Activated T-cell treated with anti-CD3 and anti-CD28 coated beads for 24 hours (primary cell): ENCODE measurements at regions not wholly inside any gene's neighbourhood (a gene's known extent, or its start where the extent isn't known, plus 50 kb on each side); places are given as distances from the start of the nearest gene placed in this dataset.
"Not testable (repeated sequence)": the region's sequence is repeated elsewhere in the genome, so short reads cannot be mapped to it uniquely, and the experiment has no call there.

ENCODE experiments used
- DNase-seq: peaks from one replicate; pipeline ENCODE4 v3.0.0-alpha.2; 2020; ENCODE audit warnings: low read depth

DNA sequence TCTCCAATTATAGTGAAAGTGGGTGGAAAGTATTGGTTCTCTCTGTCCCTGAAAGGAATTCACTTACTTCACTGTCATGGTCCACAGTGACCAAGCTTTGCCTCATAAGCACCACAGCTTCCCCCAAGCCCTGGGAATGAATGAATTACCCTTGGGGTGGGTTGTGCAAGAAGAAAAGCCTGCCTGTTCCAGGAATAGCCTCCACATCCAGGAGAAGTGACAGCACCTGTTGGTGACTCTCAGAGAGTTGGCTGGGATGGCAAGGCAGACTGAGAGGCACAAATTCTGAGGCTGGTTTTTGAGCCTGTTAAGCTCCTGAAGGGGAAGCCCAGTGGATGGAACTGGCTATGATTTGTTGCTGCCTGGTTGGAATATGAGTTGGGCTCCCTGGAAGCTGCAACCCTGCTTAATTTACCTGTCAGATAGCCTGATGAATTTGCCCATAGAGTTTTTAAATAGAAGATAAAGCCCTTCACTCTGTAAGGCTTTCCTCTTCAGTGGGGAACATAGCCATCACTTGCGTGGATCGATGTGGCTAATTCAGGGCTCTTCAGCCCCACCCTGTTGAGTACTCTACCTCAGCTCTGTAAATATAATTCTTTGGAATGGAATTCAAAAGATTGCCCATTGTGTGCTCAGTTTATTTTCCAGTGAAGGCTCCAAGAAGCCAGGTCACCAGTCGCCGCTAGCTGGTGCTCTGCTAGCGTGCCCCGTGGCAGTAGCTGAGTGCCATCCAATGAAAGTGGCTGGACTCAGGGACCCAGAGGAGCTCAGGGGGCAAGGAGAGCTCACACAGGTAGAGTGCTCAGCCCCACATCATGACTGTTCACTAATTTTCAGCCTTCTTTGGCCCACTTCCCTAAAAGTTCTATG lies 479.3 kb downstream of the IRS1 start:
- no peak for DNase-seq

DNA sequence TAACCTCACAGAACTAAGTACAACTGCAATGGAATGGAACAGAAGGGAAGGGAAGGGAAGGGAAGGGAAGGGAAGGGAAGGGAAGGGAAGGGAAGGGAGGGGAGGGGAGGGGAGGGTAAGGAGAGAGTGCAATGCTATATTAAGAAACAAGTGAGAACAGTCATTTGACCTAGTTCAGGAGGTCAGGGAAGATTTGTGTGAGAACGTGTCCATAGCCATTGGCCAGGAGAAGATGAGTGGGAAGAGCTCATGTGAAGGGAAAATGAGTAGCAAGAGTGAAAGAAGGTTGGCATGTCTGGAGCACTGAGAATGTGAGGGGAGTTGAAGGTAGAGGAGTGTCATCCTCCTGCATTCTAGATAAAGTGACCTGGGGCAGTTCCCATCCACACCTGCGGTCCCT lies 481.6 kb downstream of the IRS1 start:
- no peak for DNase-seq

DNA sequence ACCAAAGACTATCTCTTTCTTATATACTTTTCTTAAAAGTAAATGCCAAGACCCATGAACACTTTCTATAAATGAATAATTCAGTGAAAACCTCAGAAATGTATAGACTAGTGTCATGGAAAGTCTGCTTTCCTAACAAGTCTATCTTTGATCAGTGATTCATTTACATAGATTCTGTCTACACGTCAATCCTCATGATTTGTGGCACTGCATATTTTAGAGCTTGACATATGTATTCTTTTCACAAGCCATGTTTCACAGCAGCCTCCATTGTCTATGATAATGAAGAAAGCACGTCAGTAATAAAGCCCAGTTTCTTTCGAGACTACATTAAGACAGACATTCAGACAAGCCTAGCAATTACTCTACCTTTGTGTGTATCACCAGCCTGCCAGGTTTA lies 486.6 kb downstream of the IRS1 start:
- DNase-seq: no peak

DNA sequence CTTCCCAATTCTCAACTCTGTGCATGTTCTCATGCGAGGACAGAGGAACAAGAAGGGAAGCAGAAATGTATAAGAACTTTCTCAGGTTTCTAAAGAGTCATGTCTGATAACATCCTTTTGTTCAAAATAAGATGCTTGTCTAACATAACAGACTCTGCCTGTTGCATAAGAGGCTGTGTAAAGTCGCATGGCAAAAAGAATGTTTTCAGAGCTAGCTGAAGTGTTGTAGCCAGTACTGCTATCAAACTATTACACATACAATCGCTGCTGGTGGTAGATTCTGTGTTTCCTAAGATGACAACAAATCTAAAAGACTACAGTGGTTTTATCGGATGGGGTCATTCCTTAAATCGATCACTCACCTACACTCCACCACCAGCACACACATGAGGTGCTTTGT lies 487.5 kb downstream of the IRS1 start:
- DNase-seq: no peak

DNA sequence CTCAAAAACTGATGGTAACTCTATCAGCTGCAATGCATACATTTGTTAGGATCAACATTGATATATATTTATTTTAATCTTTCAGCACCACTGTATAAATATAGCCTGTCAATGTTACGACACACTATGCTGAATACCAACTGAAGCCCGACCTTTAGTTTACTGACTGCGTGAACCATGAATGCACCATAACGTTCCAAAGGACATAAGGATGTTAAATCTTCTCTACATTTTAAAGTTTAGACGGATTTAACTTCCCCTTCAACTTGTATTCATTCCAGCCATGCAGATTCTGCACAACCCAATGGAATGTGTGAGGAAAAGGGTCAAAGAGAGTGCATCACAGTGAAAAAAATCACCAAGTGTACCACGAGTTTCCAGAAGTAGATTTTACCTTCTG lies 489.5 kb downstream of the IRS1 start:
- no peak for DNase-seq

DNA sequence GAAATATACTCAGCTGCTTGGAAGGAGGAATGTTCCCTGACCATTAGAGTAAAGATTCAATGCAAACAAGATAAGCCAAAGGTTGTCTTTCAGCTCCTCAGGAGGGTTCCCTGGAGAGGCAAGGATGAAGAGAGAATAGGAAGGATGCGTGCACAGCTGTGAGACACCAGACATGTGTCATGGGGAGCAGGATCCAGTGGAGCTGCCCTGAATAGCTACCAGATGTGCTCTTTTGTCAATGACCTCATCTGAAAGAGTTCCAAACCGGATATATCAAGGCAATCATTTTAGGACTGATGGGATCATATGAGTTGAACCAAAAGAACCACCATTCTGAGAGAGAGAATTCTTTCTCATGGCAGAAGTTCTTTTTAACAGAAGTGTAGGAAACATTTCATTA lies 490.6 kb downstream of the IRS1 start:
- no peak for DNase-seq

DNA sequence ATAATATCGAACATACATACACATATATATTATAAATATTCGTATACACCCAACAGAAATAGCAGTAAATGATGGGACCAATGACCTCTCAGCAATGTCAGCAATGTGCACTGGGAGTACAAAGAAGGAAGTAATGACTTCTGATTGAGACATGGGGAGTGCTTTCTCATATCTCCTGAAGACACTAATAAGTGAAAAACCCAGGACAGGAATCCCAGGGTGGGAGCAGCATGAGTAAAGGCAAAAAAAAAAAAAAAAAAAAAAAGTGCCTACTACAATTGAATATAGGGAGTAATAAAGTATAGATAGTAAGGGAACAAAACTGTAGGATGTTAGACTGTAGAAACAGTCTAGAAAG lies 491.3 kb downstream of the IRS1 start:
- no peak for DNase-seq

DNA sequence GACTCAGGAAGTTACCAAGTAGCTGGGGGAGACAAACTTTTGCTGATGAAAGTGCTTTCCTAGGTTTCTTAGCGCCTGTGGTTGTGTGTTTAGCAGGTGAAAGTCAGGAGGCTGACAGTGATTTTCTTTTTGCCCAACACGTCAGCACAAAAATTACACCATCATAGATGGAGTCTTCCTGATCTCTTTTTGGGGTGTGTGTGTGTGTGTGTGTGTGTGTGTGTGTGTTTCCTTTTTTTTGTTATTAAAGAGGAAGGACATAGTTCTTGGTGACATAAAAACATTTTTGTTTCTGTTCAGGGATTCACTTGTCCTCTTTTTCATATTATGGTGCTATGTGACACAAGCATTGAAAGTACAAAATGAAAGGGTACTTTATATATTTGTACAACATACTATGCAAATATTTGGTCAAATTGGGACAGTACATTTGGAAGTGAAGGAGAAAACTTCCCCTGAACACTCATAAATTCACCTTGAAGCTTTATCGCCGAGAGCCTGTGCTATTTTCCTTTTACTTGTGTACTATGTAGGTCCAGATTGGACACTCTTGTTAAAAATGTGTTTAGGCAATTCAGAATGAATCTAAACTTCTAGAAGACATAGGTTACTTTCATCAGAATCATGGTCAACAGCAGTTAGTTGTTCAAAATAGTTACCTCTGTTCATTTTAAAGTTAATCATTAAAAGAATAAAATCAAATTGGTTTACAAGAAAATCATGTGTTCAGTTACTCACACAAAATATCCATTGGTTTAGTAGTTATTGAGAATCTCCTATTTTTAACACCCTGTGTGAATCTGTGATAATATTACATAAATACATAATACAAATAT lies 491.9 kb downstream of the IRS1 start:
- DNase-seq: no peak

DNA sequence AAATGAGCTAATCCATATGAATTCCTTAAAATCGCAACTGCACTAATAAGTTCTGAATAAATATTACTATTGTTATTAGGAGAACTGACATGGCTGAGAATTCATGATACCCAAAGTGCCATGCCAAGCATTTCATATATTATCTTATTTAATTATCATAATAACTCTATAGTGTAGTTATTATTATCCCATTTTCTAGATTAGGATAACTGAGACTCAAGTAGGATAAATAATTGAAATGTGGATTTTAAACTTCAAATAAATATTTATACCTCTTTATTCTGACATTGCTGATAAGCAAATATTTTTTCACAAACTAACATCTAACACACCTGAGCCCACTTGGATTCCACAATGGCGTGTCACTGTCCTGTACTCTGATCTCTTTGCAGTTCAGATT lies 492.7 kb downstream of the IRS1 start:
- no peak for DNase-seq

DNA sequence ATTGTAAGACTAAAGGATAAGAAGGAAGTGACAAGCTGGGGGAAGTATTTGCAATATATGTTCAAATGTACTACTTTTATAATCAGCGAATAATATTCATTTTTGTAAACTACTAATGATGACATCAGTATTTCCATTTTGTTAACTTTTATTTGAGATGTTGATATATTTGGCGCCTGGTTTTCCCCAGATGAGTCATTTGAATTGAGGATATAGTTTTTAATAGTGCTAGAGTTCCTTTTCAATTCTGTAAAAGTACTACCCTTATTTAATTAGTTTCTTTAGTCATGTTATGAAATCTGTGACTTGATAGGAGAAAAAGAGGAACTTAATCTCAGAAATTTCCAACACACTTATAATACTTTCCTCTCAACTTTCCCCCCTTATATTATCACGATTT lies 495.3 kb downstream of the IRS1 start:
- no peak for DNase-seq

DNA sequence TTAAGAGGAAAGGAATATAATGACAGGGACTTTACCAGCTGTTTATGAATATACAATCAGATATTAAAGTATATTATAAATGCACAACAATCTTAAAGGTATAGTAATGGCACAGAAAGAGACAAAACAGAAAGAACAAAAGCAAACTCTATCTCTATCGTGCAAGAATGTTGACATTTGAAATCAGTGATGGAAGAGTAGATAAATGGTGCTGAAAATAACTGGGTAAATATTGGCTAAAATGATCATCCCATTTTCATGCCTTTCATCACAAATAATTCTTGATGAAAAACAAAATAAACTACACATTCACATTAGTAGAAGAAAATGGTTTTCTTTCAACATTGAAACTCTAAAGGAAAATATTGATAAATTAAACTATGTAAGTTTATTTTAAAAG lies 495.9 kb downstream of the IRS1 start:
- DNase-seq: no peak

DNA sequence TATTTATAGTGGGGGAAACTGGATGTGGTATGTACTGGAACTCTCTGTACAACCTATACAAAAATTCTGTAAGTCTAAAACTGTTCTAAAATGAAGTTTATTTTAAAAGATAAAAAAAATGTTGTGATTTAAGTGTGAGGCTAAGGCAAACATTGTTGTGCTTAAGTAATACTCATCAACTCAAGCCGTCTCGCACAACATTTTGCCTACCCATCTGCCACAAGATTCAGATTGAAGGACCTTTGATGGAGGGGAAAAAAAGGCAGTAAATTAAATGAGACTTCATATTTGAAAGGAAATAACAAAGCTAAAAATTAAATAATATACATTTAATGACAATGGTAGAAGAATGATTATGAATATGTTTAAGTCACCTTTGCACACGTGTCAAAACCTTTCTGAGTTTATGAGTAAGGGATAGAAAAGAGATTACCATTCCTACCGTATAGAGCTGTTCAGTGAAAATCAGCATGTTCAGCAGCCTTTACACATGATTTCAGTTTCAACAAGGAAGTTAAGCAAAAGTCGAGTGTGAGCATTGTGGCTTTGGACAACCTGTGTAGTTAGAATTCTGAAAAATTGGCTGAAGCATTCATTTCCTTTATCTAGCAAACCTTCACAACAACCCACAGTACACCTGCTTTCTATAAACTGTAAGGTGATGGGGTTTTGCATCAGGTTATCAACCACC lies 499.3 kb downstream of the IRS1 start:
- no peak for DNase-seq

DNA sequence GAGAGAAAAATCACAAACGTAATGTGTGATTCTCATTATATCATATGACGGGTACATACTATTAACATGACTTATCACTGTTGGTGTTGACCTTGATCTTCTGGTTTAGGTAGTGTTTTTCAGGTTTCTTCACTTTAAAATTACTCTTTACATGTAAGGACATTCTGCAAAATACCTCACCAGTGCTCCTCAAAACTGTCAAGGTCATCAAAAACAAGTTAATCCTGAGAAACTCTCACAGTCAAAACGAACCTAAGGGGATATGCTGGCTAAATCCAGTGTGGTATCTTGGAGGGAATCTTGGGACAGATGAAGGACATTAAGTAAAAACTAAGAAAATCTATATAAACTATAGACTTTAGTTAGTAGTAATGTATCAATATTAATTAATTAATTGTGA lies 499.8 kb downstream of the IRS1 start:
- no peak for DNase-seq

DNA sequence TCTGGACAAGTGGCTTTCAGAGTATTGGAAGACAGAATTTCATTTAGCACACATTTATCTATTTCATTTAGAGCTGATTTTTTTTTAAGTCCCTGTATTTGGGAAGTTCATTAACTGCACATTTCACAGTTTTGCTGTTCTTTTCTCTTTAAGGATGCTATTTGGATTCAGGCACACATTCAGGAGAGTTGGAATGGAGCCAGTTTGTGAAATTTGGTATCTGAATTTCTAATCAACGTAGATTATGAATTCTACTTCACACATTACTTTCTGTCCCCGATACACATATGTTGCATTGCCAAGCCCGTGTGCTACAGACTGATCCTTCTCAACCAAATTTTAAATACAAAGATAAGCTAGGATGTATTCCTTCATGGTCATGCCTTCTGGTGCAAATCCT lies 503.9 kb downstream of the IRS1 start:
- DNase-seq: no peak

DNA sequence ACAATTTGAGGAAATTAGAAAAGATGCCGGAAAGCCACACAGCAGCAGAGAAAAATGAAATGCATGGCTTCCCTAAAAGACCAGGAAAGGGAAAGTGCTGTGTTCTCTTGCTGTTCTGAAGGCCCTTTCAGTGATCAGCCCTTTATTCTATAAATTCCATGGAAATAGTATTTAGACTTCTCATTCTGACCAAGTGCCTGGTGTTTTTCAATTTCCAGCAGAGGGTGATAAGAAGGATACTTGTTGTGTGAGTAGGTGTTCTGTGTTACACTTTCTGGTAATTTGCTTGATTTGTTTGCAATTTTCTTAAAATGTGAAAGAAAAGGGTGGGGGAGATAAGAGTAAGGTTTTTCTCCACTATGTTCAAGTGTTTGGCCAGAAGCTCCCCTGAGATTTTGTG lies 504.5 kb downstream of the IRS1 start:
- no peak for DNase-seq

DNA sequence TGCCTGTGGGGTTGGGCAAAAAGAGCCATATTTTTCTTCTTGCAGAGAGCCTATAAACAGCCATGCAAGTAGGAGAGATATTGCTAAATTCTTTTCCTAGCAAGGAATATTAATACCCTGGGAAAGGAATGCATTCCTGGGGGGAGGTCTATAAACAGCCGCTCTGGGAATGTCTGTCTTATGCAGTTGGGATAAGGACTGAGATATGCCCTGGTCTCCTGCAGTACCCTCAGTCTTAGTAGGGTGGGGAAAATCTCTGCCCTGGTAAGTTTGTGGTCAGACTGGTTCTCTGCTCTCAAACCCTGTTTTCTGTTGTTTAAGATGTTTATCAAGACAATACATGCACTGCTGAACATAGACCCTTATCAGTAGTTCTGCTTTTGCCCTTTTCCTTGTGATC lies 508.3 kb downstream of the IRS1 start:
- not testable (repeated sequence) for DNase-seq

DNA sequence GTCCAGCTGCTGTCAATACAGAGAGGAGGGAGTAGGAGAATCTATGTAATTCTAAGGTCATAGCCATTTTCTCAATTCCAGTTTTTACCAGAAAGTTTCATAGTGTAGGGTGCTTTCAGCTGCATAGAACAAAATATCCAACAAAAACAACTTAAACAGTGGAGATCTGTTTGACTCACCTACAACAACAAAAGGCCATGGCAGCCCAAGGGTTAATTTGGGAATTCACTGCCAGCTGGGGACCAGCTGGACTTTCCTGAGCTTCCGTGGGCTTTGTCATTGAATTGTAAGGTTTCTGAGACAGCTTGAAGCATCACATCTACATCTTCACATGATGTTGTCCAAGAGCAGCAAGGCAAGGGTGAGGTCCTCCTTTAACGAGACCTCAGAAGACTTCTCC lies 512.7 kb downstream of the IRS1 start:
- DNase-seq: no peak

DNA sequence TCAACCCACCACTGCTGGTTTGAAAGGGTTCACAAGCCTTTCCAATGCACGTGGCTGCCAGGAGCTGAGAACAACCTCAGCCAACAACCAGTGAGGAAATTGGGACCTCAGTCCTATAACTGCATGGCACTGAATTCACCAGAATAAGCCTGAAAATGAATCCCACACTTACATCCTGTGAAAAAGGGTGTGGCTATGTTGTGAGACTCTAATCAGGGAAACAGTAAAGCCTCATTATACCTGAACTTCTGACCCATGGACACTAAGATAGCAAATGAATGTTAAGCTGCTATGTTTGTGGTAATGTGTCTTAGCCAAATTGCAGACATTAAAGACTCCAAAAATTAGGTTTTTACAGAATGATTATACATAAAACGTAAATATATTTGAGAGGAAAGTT lies 515.8 kb downstream of the IRS1 start:
- no peak for DNase-seq

DNA sequence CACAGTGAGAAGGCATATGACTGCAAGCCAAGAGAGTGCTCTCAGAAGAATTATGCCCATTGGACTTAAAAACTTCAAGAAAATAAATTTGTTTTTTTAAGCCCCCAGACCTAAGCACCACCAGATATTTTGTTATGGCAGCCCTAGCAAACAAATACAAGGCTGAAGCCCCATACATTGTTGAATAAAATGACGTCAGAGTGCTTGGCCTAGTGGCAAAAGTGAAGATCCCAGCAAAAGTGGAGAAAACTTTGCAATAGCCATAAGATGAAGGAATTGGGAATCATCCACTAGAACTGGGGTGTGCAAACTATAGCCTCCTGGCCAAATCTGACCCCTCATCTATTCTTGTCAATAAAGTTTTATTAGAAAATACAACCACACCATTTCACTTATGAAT lies 517.5 kb downstream of the IRS1 start:
- DNase-seq: no peak

DNA sequence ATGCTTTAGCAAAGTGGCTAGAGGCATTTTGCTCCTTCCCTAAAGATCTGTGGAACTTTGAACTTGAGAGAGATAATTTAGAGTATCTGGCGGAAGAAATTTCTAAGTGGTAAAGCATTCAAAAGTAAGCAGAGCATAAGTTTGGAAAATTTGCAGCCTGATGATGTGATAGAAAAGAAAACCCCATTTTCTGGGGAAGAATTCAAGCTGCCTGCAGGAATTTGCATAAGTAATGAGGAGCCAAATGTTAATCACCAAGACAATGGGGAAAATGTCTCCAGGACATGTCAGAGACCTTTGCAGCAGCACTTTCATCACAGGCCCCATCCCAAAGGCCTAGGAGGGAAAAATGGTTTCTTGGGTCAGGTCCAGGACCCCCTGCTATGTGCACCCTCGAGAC lies 519.5 kb downstream of the IRS1 start:
- not testable (repeated sequence) for DNase-seq

DNA sequence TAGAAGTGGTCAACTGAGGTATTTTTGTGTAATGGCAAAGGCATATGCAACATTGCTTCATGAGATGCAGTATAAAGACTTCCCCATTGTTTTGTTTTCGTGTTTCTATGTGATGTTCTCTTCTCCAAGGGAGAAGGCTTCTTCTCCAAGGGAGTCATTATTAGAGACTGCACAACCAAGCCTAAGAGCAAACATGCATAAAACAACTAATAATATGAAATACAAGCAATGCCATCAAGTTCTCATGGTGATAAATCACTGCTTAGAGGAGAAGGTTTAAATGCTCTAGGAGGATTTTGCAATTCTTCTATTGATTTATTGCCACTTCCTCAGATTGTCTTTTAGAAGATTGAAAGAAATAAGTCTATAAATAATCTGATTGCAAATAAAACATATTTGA lies 524.4 kb downstream of the IRS1 start:
- no peak for DNase-seq

DNA sequence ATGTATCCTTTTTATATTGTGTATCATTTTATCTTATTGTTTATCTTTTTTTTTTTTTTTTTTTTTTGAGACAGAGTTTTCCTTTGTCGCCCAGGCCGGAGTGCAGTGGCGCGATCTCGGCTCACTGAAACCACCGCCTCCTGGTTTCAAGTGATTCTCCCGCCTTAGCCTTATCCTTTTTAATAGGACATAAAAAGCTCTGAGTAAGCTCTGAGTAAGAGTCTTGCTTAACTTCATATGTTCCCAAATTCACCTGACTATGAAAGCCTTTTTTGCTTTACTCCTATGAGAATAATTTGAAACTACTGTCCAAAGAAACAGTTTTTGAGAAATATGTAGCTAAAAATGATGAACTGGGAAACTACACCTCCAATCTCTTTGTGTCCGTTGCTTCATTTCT lies 525.5 kb downstream of the IRS1 start:
- DNase-seq: no peak

DNA sequence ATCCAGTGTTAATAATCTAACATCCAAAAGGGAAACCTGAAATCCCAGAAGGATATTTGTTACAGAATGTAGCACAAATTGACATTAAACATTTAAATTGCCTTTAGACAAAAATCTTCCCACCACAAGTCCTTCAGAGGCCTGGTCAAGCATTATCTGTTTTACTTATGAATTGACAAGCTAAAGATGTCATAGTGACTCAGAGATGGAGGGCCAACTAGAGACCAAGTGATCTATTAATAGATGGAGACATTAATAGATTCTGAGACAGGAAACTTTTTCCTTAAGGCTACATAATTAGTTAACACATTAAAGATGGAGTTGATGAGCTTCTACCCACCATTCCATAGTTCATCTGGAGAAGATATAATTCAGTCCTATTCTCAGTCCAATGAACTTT lies 526.2 kb downstream of the IRS1 start:
- DNase-seq: no peak
